Neural cell (in vitro differentiated cells): ENCODE measurements at regions not wholly inside any gene's neighbourhood (a gene's known extent, or its start where the extent isn't known, plus 50 kb on each side); places are given as distances from the start of the nearest gene placed in this dataset.

Experiments
- H2AFZ ChIP-seq: fragments of 200-600, 300-800 bp; sonication (generic), shearing (Covaris generic); 2 replicates; pipeline ENCODE4 v1.6.0; 2014; ENCODE audit warnings: low read depth, mild to moderate bottlenecking, antibody characterized with exemption, low read length, moderate library complexity
- H3F3A ChIP-seq: fragments of 200-600 bp; shearing (Covaris generic); 2 replicates; pipeline ENCODE4 v1.6.1; 2016; ENCODE audit warnings: mild to moderate bottlenecking, moderate library complexity, mixed read lengths, antibody characterized with exemption, low read length; ENCODE audit not compliant: insufficient read depth, poor library complexity, severe bottlenecking
- H3K27ac ChIP-seq: fragments of 200-600, 300-800 bp; sonication (generic), shearing (Covaris generic); 2 replicates; pipeline ENCODE4 v1.5.1; 2014; ENCODE audit warnings: mild to moderate bottlenecking, low read length, moderate library complexity
- H3K27me3 ChIP-seq: fragments of 300-800, 200-600 bp; sonication (generic), shearing (Covaris generic); 2 replicates; pipeline ENCODE4 v1.6.0; 2014; ENCODE audit warnings: mild to moderate bottlenecking, low read depth, low read length, moderate library complexity; ENCODE audit not compliant: insufficient read depth
- H3K36me3 ChIP-seq: fragments of 300-800, 200-600 bp; sonication (generic), shearing (Covaris generic); 2 replicates; pipeline ENCODE4 v1.5.1; 2014; ENCODE audit warnings: mild to moderate bottlenecking, antibody characterized with exemption, low read length, moderate library complexity; ENCODE audit not compliant: insufficient read depth
- H3K4me2 ChIP-seq: fragments of 300-800, 200-600 bp; sonication (generic), shearing (Covaris generic); 2 replicates; pipeline ENCODE4 v1.6.0; 2014; ENCODE audit warnings: mild to moderate bottlenecking, low read length
- H3K4me3 ChIP-seq: fragments of 300-800, 200-600 bp; sonication (generic), shearing (Covaris generic); 2 replicates; pipeline ENCODE4 v1.5.1; 2014; ENCODE audit warnings: mild to moderate bottlenecking, low read length, moderate library complexity
- H3K79me2 ChIP-seq: fragments of 200-600 bp; shearing (Covaris generic); replicated peaks from 2 replicates; pipeline ENCODE4 v1.6.0; 2014; ENCODE audit warnings: mild to moderate bottlenecking, low read length, moderate library complexity; ENCODE audit not compliant: insufficient read depth
- H3K9ac ChIP-seq: fragments of 300-800, 200-600 bp; sonication (generic), shearing (Covaris generic); 2 replicates; pipeline ENCODE4 v1.6.1; 2016; ENCODE audit warnings: mild to moderate bottlenecking, low read length, mixed read lengths
- H3K9me2 ChIP-seq: fragments of 200-600 bp; shearing (Covaris generic); 2 replicates; pipeline ENCODE4 v1.6.1; 2016; ENCODE audit warnings: mild to moderate bottlenecking, low read length, mixed read lengths; ENCODE audit not compliant: insufficient read depth
- H3K9me3 ChIP-seq: fragments of 200-600, 300-800 bp; sonication (generic), shearing (Covaris generic); 2 replicates; pipeline ENCODE4 v1.6.1; 2016; ENCODE audit warnings: mild to moderate bottlenecking, mixed run types, low read length, moderate library complexity, mixed read lengths
- H4K20me1 ChIP-seq: fragments of 200-600 bp; shearing (Covaris generic); 2 replicates; pipeline ENCODE4 v1.6.1; 2016; ENCODE audit warnings: mild to moderate bottlenecking, mixed run types; ENCODE audit not compliant: insufficient read depth
- CTCF ChIP-seq: fragments of 450-650 bp; IDR thresholded peaks from 2 replicates; pipeline ENCODE4 v1.5.1; 2014; ENCODE audit warnings: antibody characterized with exemption, mild to moderate bottlenecking, moderate library complexity; ENCODE audit not compliant: poor library complexity, severe bottlenecking
- EP300 ChIP-seq: fragments of 450-650 bp; conservative IDR thresholded peaks from 2 replicates; pipeline ENCODE4 v1.6.1; 2014; ENCODE audit warnings: antibody characterized with exemption, mild to moderate bottlenecking, moderate library complexity; ENCODE audit not compliant: poor library complexity, severe bottlenecking
- EZH2 ChIP-seq: fragments of 200-600, 300-800 bp; shearing (Covaris generic), sonication (generic); IDR thresholded peaks from 2 replicates; pipeline ENCODE4 v1.6.1; 2014; ENCODE audit warnings: antibody characterized with exemption, low read length, borderline replicate concordance, mild to moderate bottlenecking; ENCODE audit not compliant: insufficient read depth, poor library complexity, severe bottlenecking
- MXI1 ChIP-seq: fragments of 450-650 bp; conservative IDR thresholded peaks from 2 replicates; pipeline ENCODE4 v1.6.1; 2014; ENCODE audit warnings: antibody characterized with exemption, mild to moderate bottlenecking; ENCODE audit not compliant: poor library complexity, severe bottlenecking
- POLR2AphosphoS5 ChIP-seq: IDR thresholded peaks from 2 replicates; pipeline ENCODE4 v1.6.1; 2012
- RAD21 ChIP-seq: fragments of 450-650 bp; conservative IDR thresholded peaks from 2 replicates; pipeline ENCODE4 v1.6.1; 2014; ENCODE audit warnings: antibody characterized with exemption, mild to moderate bottlenecking, moderate library complexity
- REST ChIP-seq: IDR thresholded peaks from 2 replicates; pipeline ENCODE4 v1.6.1; 2012; ENCODE audit warnings: borderline replicate concordance
- SMC3 ChIP-seq: fragments of 450-650 bp; conservative IDR thresholded peaks from 2 replicates; pipeline ENCODE4 v1.6.1; 2014; ENCODE audit warnings: antibody characterized with exemption, mild to moderate bottlenecking, moderate library complexity; ENCODE audit not compliant: poor library complexity
- TAF1 ChIP-seq: IDR thresholded peaks from 2 replicates; pipeline ENCODE4 v1.6.1; 2012; ENCODE audit warnings: low read depth

- Histone ChIP-seq H3K9ac (no peak overlapping the region), H3K36me3 (no peaks in the 10 kb centered on the region)
These were observed 762.0 kb downstream of the GBE1 start for GRCh38 chr3:80999481-80999880.

GRCh38 chr3:80998022-80998421, 763.4 kb downstream of the GBE1 start:
- no peak overlapping the region for H2AFZ ChIP-seq
- H3K9me2 ChIP-seq: no peaks in the 10 kb centered on the region
- H3K4me3 ChIP-seq: no peak overlapping the region
- TF ChIP-seq EP300: no peak
- no peaks in the 10 kb centered on the region for H4K20me1 ChIP-seq
- H3K27me3 ChIP-seq: no peaks in the 10 kb centered on the region
- no peaks in the 10 kb centered on the region for H3F3A ChIP-seq
- H3K9ac ChIP-seq: no peak overlapping the region
- no peak overlapping the region for H3K27ac ChIP-seq
- no peaks in the 10 kb centered on the region for H3K79me2 ChIP-seq
- H3K4me2 ChIP-seq: no peak overlapping the region
- no peaks in the 10 kb centered on the region for H3K9me3 ChIP-seq
- H3K36me3 ChIP-seq: no peaks in the 10 kb centered on the region

More at GRCh38 chr3:80999481-80999880, 762.0 kb downstream of the GBE1 start:
- Histone ChIP-seq H3K27ac (no peak overlapping the region), H3K9me3 (no peaks in the 10 kb centered on the region), H3K27me3 (no peaks in the 10 kb centered on the region), H2AFZ (no peak overlapping the region), H3K79me2 (no peaks in the 10 kb centered on the region), H4K20me1 (no peaks in the 10 kb centered on the region), H3F3A (no peaks in the 10 kb centered on the region), H3K9me2 (no peaks in the 10 kb centered on the region), H3K4me2 (no peak overlapping the region), H3K4me3 (no peak overlapping the region)
- TF ChIP-seq SMC3 (no peak), MXI1 (no peak), POLR2AphosphoS5 (no peak), REST (no peak), EP300 (no peak), CTCF (no peak), RAD21 (no peak), TAF1 (no peak), EZH2 (no peak)

GRCh38 chr3:80997622-80998021, 763.8 kb downstream of the GBE1 start:
- H3K27ac ChIP-seq: no peak overlapping the region
- no peaks in the 10 kb centered on the region for H3K9me3 ChIP-seq
- H3F3A ChIP-seq: no peaks in the 10 kb centered on the region
- H2AFZ ChIP-seq: no peak overlapping the region
- H4K20me1 ChIP-seq: no peaks in the 10 kb centered on the region
- no peaks in the 10 kb centered on the region for H3K27me3 ChIP-seq
- TF ChIP-seq CTCF (no peak), EP300 (no peak), REST (no peak), POLR2AphosphoS5 (no peak), MXI1 (no peak), TAF1 (no peak), RAD21 (no peak), EZH2 (no peak), SMC3 (no peak)
- no peaks in the 10 kb centered on the region for H3K79me2 ChIP-seq
- H3K4me3 ChIP-seq: no peak overlapping the region
- no peak overlapping the region for H3K4me2 ChIP-seq
- H3K9ac ChIP-seq: no peak overlapping the region
- H3K36me3 ChIP-seq: no peaks in the 10 kb centered on the region
- no peaks in the 10 kb centered on the region for H3K9me2 ChIP-seq
